ENCODE measurements at regions not wholly inside any gene's neighbourhood (a gene's known extent, or its start where the extent isn't known, plus 50 kb on each side); places are given as distances from the start of the nearest gene placed in this dataset.

GRCh38 chr11:23956586-23956985 lies 540.3 kb upstream of the LUZP2 start:
- no peak overlapping the region for H3K27ac ChIP-seq
- TF ChIP-seq, protein P1, sequence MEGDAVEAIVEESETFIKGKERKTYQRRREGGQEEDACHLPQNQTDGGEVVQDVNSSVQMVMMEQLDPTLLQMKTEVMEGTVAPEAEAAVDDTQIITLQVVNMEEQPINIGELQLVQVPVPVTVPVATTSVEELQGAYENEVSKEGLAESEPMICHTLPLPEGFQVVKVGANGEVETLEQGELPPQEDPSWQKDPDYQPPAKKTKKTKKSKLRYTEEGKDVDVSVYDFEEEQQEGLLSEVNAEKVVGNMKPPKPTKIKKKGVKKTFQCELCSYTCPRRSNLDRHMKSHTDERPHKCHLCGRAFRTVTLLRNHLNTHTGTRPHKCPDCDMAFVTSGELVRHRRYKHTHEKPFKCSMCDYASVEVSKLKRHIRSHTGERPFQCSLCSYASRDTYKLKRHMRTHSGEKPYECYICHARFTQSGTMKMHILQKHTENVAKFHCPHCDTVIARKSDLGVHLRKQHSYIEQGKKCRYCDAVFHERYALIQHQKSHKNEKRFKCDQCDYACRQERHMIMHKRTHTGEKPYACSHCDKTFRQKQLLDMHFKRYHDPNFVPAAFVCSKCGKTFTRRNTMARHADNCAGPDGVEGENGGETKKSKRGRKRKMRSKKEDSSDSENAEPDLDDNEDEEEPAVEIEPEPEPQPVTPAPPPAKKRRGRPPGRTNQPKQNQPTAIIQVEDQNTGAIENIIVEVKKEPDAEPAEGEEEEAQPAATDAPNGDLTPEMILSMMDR (IDR thresholded peaks at IDR 0.05) = no peak

DNA sequence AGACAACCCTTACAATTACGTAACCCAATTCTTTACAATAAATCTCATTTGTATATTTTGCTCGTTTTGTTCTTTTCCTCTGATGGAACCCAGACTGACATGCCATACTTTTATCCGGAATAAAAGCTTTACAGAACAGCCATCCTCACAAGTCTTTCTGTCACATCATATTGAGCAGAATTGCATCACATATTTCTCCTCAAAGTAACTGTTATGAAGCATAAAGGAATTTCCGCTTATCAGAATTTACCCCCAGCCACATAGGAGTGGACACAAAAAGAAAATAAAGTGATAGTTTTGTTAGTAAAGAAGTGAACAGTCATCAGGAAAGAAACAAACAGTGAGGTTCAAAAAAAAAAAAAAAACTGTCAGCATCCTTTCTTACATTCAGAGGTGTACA lies 539.5 kb upstream of the LUZP2 start:
- no peak overlapping the region for H3K27ac ChIP-seq
- TF ChIP-seq, protein P1 (IDR thresholded peaks at IDR 0.05) = no peak
- no peak for TF ChIP-seq ZFX (IDR thresholded peaks at IDR 0.05; ENCODE audit: borderline replicate concordance)

DNA sequence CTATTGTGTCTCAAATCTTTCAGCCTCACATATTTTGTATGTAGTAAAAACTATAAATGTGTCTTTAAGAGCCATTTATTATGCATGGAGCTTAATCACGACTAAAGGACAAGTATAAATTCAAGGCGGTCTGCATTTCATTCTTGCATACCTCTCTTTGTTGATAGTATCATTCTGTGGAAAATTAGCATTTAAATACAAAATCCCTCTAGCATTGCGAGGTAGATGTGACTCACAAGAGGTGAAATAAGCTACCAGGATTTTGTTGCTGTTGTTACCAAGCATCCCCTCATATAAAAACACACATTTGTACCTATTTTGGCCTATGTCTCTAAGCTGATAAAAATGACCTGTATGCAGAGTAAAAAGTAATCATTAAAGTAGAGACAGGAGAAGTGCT lies 537.4 kb upstream of the LUZP2 start:
- no peak overlapping the region for H3K27ac ChIP-seq

DNA sequence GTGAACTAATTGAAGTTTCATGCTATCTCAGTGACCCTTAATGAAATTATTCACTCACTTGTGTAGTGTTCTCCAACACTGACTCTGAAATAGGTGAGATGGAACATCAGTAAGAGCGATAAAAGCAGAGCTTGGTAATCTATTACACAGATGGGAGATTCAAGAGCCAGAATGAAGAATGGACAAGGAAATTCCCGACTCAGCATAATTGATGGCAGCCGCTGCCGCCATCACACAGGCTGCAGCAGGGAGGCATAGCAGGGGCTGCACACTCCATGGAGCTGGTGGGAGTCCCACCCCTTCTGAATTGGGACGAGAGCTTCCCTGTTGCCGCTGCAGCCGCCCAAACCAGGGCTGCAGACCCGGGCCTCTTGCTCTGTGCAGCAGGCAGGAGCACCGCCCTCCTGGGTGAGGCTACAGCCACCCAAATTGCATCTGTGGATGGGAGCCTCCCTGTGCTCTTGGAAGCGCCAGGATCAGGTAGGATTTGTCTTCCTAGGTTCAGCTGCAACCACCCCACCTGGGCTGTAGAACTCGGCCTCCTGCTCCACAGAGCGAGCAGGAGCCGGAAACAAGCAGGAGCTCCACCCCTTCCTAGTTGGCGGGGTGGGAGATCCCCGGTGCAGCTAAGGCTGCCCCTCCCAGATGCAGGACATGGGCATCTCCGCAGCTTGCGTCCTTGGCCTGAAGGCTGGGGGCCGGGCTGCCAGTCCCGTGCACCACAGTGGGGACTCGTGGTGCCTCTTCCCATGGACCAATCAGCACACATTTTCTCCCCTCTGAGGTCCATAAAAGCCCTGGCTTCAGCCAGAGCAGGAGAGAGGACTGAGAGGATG lies 535.1 kb upstream of the LUZP2 start:
- TF ChIP-seq ZFX (IDR thresholded peaks at IDR 0.05; ENCODE audit: borderline replicate concordance) = no peak
- H3K27ac ChIP-seq = no peak overlapping the region

More for the DNA sequence above, 537.4 kb upstream of the LUZP2 start:
- TF ChIP-seq, protein P1 (IDR thresholded peaks at IDR 0.05) = no peak
- TF ChIP-seq ZFX (IDR thresholded peaks at IDR 0.05; ENCODE audit: borderline replicate concordance) = no peak

DNA sequence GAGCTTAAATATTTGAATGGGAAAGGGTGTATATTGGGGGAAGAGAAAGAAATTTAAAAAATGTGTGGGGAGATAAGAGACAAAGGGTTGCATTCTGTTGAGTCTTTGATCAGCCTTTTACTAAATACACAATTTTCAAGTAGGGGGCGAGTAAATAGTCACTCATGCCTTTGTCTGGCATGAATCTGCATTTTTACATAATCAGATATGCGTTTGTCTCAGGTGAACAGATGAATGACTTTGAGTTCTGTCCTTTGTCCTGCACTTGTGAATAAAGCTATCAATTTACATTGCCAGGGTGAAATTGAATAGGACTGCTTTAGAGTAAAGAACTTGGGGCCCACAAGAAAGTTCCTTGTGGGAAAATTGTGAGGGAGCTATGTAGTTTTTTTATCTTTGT lies 523.6 kb upstream of the LUZP2 start:
- no peak overlapping the region for H3K27ac ChIP-seq
- no peak for TF ChIP-seq ZFX (IDR thresholded peaks at IDR 0.05; ENCODE audit: borderline replicate concordance)
- TF ChIP-seq, protein P1 (IDR thresholded peaks at IDR 0.05) = no peak

- TF ChIP-seq ZFX (IDR thresholded peaks at IDR 0.05; ENCODE audit: borderline replicate concordance) = no peak
- TF ChIP-seq, protein P1 (IDR thresholded peaks at IDR 0.05) = no peak
- H3K27ac ChIP-seq = no peak overlapping the region
Observed at GRCh38 chr11:23974051-23974450, 522.8 kb upstream of the LUZP2 start.

- H3K27ac ChIP-seq = no peak overlapping the region
- TF ChIP-seq, protein P1 (IDR thresholded peaks at IDR 0.05) = no peak
- TF ChIP-seq ZFX (IDR thresholded peaks at IDR 0.05; ENCODE audit: borderline replicate concordance) = no peak
Observed at GRCh38 chr11:23974601-23975000, 522.3 kb upstream of the LUZP2 start.
